Upper lobe of left lung (tissue), 4 donors: ENCODE measurements at regions not wholly inside any gene's neighbourhood (a gene's known extent, or its start where the extent isn't known, plus 50 kb on each side); places are given as distances from the start of the nearest gene placed in this dataset.

ENCODE experiments used
- EP300 ChIP-seq, 4 donors: sonication (generic); formaldehyde crosslinking; IDR thresholded peaks; one replicate each; pipeline ENCODE4 v1.5.1; 2017; ENCODE audit warnings: antibody characterized with exemption in 4 of 4, control low read depth in 2 of 4
- POLR2A ChIP-seq, 4 donors: fragments of 450-650 bp; IDR thresholded peaks; one replicate each; pipeline ENCODE4 v1.5.1; 2016 to 2017; ENCODE audit warnings: antibody characterized with exemption in 4 of 4, mild to moderate bottlenecking in 2 of 4
- POLR2AphosphoS5 ChIP-seq, 2 donors: sonication (generic); formaldehyde crosslinking; IDR thresholded peaks; one replicate each; pipeline ENCODE4 v1.5.1; 2017; ENCODE audit warnings: antibody characterized with exemption in 2 of 2
- TF ChIP-seq, protein P1 (sequence below), 6 experiments: fragments of 450-650 bp in 4 of 6; fragments of 200-600 bp in 2 of 6; sonication (generic) in 2 of 6; IDR thresholded peaks; one replicate each; pipeline ENCODE4 v1.5.1; 2016 to 2019; ENCODE audit warnings: antibody characterized with exemption in 6 of 6

DNA sequence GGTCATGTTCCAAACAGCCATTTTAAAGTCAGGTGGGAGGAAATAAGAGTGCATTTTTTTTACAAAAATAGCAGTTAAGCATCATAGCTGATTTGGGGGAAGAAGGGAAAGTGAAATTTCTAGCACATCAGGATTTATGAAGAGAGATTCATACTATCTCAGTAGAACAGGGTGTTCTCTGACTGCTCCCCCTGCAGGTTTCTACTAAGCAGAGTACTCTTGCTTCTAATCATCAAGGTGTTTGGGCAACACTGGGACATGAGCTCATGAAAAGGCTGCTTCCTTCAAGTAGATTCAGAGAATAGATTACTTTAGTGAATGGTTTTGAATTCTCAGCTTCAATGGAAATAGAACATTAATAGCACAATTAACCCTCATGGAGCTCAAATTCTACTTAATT is 591.4 kb upstream of the PCDH10 start:
- TF ChIP-seq, protein P1, sequence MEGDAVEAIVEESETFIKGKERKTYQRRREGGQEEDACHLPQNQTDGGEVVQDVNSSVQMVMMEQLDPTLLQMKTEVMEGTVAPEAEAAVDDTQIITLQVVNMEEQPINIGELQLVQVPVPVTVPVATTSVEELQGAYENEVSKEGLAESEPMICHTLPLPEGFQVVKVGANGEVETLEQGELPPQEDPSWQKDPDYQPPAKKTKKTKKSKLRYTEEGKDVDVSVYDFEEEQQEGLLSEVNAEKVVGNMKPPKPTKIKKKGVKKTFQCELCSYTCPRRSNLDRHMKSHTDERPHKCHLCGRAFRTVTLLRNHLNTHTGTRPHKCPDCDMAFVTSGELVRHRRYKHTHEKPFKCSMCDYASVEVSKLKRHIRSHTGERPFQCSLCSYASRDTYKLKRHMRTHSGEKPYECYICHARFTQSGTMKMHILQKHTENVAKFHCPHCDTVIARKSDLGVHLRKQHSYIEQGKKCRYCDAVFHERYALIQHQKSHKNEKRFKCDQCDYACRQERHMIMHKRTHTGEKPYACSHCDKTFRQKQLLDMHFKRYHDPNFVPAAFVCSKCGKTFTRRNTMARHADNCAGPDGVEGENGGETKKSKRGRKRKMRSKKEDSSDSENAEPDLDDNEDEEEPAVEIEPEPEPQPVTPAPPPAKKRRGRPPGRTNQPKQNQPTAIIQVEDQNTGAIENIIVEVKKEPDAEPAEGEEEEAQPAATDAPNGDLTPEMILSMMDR (IDR thresholded peaks at IDR 0.05): no peak
- TF ChIP-seq POLR2A (IDR thresholded peaks at IDR 0.05) (no peak), EP300 (IDR thresholded peaks at IDR 0.05) (no peak), POLR2AphosphoS5 (IDR thresholded peaks at IDR 0.05) (no peak)
